HepG2 (cell line): ENCODE measurements at regions not wholly inside any gene's neighbourhood (a gene's known extent, or its start where the extent isn't known, plus 50 kb on each side); places are given as distances from the start of the nearest gene placed in this dataset.

Experiments
- ATAC-seq: fragments of 200-7000 bp; cut with Tn5 transposase; 3 replicates; pipeline ENCODE4 v1.9.1; 2020; ENCODE audit warnings: mild to moderate bottlenecking, moderate library complexity
- BruUV-seq: library from RNA; stranded (reverse); fragments of 400-500 nt; replicated peaks from 2 replicates; lab custom pipeline; 2021; lab: Mats Ljungman, UMichigan
- CTCF ChIA-PET: fragments of 300-600 bp; formaldehyde crosslinking; extraction: SDS; loops from one replicate; lab custom pipeline; 2021; ENCODE audit warnings: low total read pairs, inconsistent platforms, low intra/inter-chr PET ratio; lab: Yijun Ruan, JAX
- POLR2A ChIA-PET: fragments of 350-600 bp; sonication (Branson Sonifier 250); formaldehyde crosslinking; loops from one replicate; lab custom pipeline; 2020; ENCODE audit warnings: antibody characterized with exemption, inconsistent platforms; lab: Yijun Ruan, JAX
- DNase-seq: peaks from one replicate; pipeline ENCODE4 v3.0.0-alpha.2; 2015; ENCODE audit warnings: low spot score
- FAIRE-seq: peaks from 3 replicates; lab custom pipeline; 2011; peaks lifted over from hg19 to GRCh38; lab: Jason Lieb, UNC
- H2AFZ ChIP-seq: one replicate; pipeline ENCODE4 v1.6.1; 2011; ENCODE audit warnings: low read length, inconsistent platforms
- H3K27ac ChIP-seq: fragments of 300-600 bp; 3 replicates; pipeline ENCODE4 v1.8.0; 2011; ENCODE audit warnings: mixed run types, mild to moderate bottlenecking, mixed read lengths, low read length, inconsistent platforms; ENCODE audit not compliant: insufficient read depth; ENCODE audit errors: extremely low read length
- H3K27me3 ChIP-seq, 2 experiments: fragments of 200-600 bp in 1 of 2; 2 replicates in 1 of 2; 3 replicates in 1 of 2; pipeline versions ENCODE4 v1.6.0 to v1.8.0; 2011; ENCODE audit warnings: low read length in 2 of 2, mild to moderate bottlenecking in 2 of 2, moderate library complexity in 2 of 2, inconsistent platforms in 1 of 2; ENCODE audit not compliant: insufficient read depth in 2 of 2, control insufficient read depth in 1 of 2
- H3K36me3 ChIP-seq, 2 experiments: fragments of 200-600 bp in 1 of 2; replicated peaks in 1 of 2; 2 replicates in 1 of 2; 3 replicates in 1 of 2; pipeline versions ENCODE4 v1.5.1 to v1.8.0; 2011; ENCODE audit warnings: low read length in 2 of 2, inconsistent platforms in 1 of 2; ENCODE audit not compliant: insufficient read depth in 2 of 2, control insufficient read depth in 1 of 2
- H3K4me1 ChIP-seq: 2 replicates; pipeline ENCODE4 v1.5.1; 2012; ENCODE audit warnings: low read length, inconsistent platforms; ENCODE audit not compliant: insufficient read depth
- H3K4me2 ChIP-seq: 2 replicates; pipeline ENCODE4 v1.6.0; 2011; ENCODE audit warnings: low read depth, low read length, inconsistent platforms
- H3K4me3 ChIP-seq, 3 experiments: fragments of 200-600 bp in 1 of 3; sonication (generic), shearing (Covaris generic) in 1 of 3; replicated peaks in 1 of 3; 2 replicates each; pipeline ENCODE4 v1.5.1; 2011 to 2016; ENCODE audit warnings: low read length in 3 of 3, inconsistent platforms in 2 of 3, low read depth in 2 of 3, mild to moderate bottlenecking in 2 of 3, control low read depth in 1 of 3, mixed read lengths in 1 of 3; ENCODE audit not compliant: insufficient read depth in 1 of 3
- H3K79me2 ChIP-seq: one replicate; pipeline ENCODE4 v1.6.1; 2011; ENCODE audit warnings: low read length, inconsistent platforms; ENCODE audit not compliant: insufficient read depth
- H3K9ac ChIP-seq: 2 replicates; pipeline ENCODE4 v1.6.0; 2011; ENCODE audit warnings: mild to moderate bottlenecking, low read depth, low read length, inconsistent platforms; ENCODE audit not compliant: insufficient read depth
- H3K9me3 ChIP-seq: 2 replicates; pipeline ENCODE4 v1.5.1; 2012; ENCODE audit warnings: mild to moderate bottlenecking, low read length
- H4K20me1 ChIP-seq: 2 replicates; pipeline ENCODE4 v1.6.0; 2011; ENCODE audit warnings: inconsistent platforms, mild to moderate bottlenecking, low read length, moderate library complexity; ENCODE audit not compliant: insufficient read depth
- ARNT ChIP-seq: fragments of 450-650 bp; IDR thresholded peaks from 2 replicates; pipeline ENCODE4 v1.6.1; 2017
- DNMT3B ChIP-seq: conservative IDR thresholded peaks from 2 replicates; pipeline ENCODE4 v1.6.1; 2016; ENCODE audit warnings: missing biosample characterization, control low read depth
- MEF2D ChIP-seq: sonication (generic); formaldehyde crosslinking; IDR thresholded peaks from 2 replicates; pipeline ENCODE4 v1.5.1; 2020; ENCODE audit warnings: mild to moderate bottlenecking, missing genetic modification reagents
- MNT ChIP-seq: fragments of 450-650 bp; IDR thresholded peaks from 2 replicates; pipeline ENCODE4 v1.6.1; 2016
- RORA ChIP-seq: sonication (generic); formaldehyde crosslinking; IDR thresholded peaks from 2 replicates; pipeline ENCODE4 v1.5.0; 2020; ENCODE audit warnings: mild to moderate bottlenecking, missing genetic modification reagents, moderate library complexity
- SRSF1 ChIP-seq: fragments of 200-400 bp; formaldehyde crosslinking; optimal IDR thresholded peaks from 2 replicates; pipeline ENCODE3; 2017; ENCODE audit warnings: mild to moderate bottlenecking, low read depth, low read length, moderate library complexity
- ZFP37 ChIP-seq: sonication (generic); formaldehyde crosslinking; IDR thresholded peaks from 2 replicates; pipeline ENCODE4 v1.4.0; 2020; ENCODE audit warnings: missing genetic modification reagents, borderline replicate concordance
- ZNF180 ChIP-seq: sonication (generic); formaldehyde crosslinking; IDR thresholded peaks from 2 replicates; pipeline ENCODE4 v1.4.0; 2020; ENCODE audit warnings: low read depth, missing genetic modification reagents, borderline replicate concordance
- ZNF589 ChIP-seq: sonication (generic); formaldehyde crosslinking; conservative IDR thresholded peaks from 2 replicates; pipeline ENCODE4 v1.8.0; 2022; ENCODE audit warnings: mild to moderate bottlenecking, moderate library complexity, missing genetic modification reagents
- WGBS: methylation state at CpG from one replicate; pipeline ENCODE4 v1.1.6; 2017; ENCODE audit warnings: low lambda C conversion rate; 5-methylcytosine and 5-hydroxymethylcytosine counted together
- in situ Hi-C: cut with HindIII; loops from 2 replicates; pipeline ENCODE4 v1.10.0; 2017; ENCODE audit warnings: low pct_unique_long_range_greater_than_20kb; ENCODE audit not compliant: extremely low pct_ligation_motif_present
- intact Hi-C: fragments of 100-400 bp; cut with micrococcal nuclease; formaldehyde crosslinking; loops from one replicate; pipeline ENCODE4 v1.10.0; 2022; ENCODE audit not compliant: unreplicated experiment

GRCh38 chr1:68745451-68745850 is 248.6 kb upstream of the DEPDC1 start:
- POLR2A ChIA-PET: no interaction called here
- Histone ChIP-seq H3K9ac (no peak overlapping the region), H3K4me2 (no peak overlapping the region), H3K27ac (no peak overlapping the region), H3K4me1 (no peaks in the 10 kb centered on the region), H3K4me3 (no peak overlapping the region), H3K79me2 (no peaks in the 10 kb centered on the region), H3K36me3 (no peaks in the 10 kb centered on the region), H4K20me1 (no peaks in the 10 kb centered on the region), H3K9me3 (peaks cover 88% of the 10 kb centered on the region), H2AFZ (no peak overlapping the region), H3K27me3 (no peaks in the 10 kb centered on the region)
- TF ChIP-seq MNT (no peak), SRSF1 (no peak), ZNF589 (CRISPR knock-in tag) (no peak), RORA (CRISPR knock-in tag) (no peak)
- in situ Hi-C loops: no loop called here
- no peak for ATAC-seq
- no TSS peak for BruUV-seq
- CTCF ChIA-PET: no interaction called here
- intact Hi-C loops: no loop called here
- 5% methylated on average over 1 of the region's 1 CpG for WGBS
- FAIRE-seq: no peak
- DNase-seq: no peak

GRCh38 chr1:68746378-68746777 is 249.5 kb upstream of the DEPDC1 start:
- Histone ChIP-seq H3K4me2 (no peak overlapping the region), H3K9me3 (peaks cover 88% of the 10 kb centered on the region), H2AFZ (no peak overlapping the region), H3K9ac (no peak overlapping the region), H3K4me3 (no peak overlapping the region), H3K4me1 (no peaks in the 10 kb centered on the region), H3K79me2 (no peaks in the 10 kb centered on the region), H3K36me3 (no peaks in the 10 kb centered on the region), H3K27me3 (no peaks in the 10 kb centered on the region), H4K20me1 (no peaks in the 10 kb centered on the region), H3K27ac (no peak overlapping the region)
- intact Hi-C loops: no loop called here
- in situ Hi-C loops: no loop called here
- CTCF ChIA-PET: no interaction called here
- no TSS peak for BruUV-seq
- ATAC-seq: no peak
- TF ChIP-seq ZFP37: no peak
- TF ChIP-seq DNMT3B (CRISPR knock-in tag): no peak
- no peak for TF ChIP-seq ARNT
- TF ChIP-seq MEF2D (CRISPR knock-in tag): no peak
- TF ChIP-seq ZNF180 (CRISPR knock-in tag): no peak
- FAIRE-seq: no peak
- no peak for DNase-seq
- WGBS: 4% methylated on average over 1 of the region's 1 CpG
- POLR2A ChIA-PET: no interaction called here
